Natural killer cell treated with Interleukin-12 subunit alpha and Interleukin-12 subunit beta and Interleukin-15 and Interleukin-18, amount 100 ng/mL, for 72 hours (primary cell): ENCODE measurements at regions not wholly inside any gene's neighbourhood (a gene's known extent, or its start where the extent isn't known, plus 50 kb on each side); places are given as distances from the start of the nearest gene placed in this dataset.
A peak's percentile ranks its signal among the peaks of the same experiment; 100 is the strongest.
"Not testable (repeated sequence)": the region's sequence is repeated elsewhere in the genome, so short reads cannot be mapped to it uniquely, and the experiment has no call there.

Source experiments
- ATAC-seq, 2 donors: fragments of 150-1000 bp; cut with Tn5 transposase in 1 of 2; sonication (Bioruptor Pico), chemical (Tn5 transposase) in 1 of 2; 2 replicates each; pipeline ENCODE4 v1.10.0; 2021
- DNase-seq: peaks from one replicate; pipeline ENCODE4 v3.0.0; 2022; ENCODE audit warnings: low spot score
- H3K27ac Mint-ChIP-seq, 2 donors: 1 replicate in 1 of 2; 2 replicates in 1 of 2; pipeline ENCODE4 v1.8.0; 2022; ENCODE audit warnings: mixed read lengths in 2 of 2, mild to moderate bottlenecking in 1 of 2, moderate library complexity in 1 of 2
- H3K27me3 Mint-ChIP-seq, 2 donors: 1 replicate in 1 of 2; 2 replicates in 1 of 2; pipeline ENCODE4 v1.8.0; 2022; ENCODE audit warnings: mixed read lengths in 2 of 2
- H3K36me3 Mint-ChIP-seq: one replicate; pipeline ENCODE4 v1.8.0; 2022; ENCODE audit warnings: mixed read lengths
- H3K4me1 Mint-ChIP-seq, 2 donors: 1 replicate in 1 of 2; 2 replicates in 1 of 2; pipeline ENCODE4 v1.8.0; 2022; ENCODE audit warnings: low read depth in 2 of 2, mixed read lengths in 2 of 2, mild to moderate bottlenecking in 1 of 2
- H3K4me3 Mint-ChIP-seq: one replicate; pipeline ENCODE4 v1.8.0; 2022; ENCODE audit warnings: mixed read lengths
- H3K9me3 Mint-ChIP-seq: 2 replicates; pipeline ENCODE4 v1.8.0; 2022; ENCODE audit warnings: mixed read lengths

DNA sequence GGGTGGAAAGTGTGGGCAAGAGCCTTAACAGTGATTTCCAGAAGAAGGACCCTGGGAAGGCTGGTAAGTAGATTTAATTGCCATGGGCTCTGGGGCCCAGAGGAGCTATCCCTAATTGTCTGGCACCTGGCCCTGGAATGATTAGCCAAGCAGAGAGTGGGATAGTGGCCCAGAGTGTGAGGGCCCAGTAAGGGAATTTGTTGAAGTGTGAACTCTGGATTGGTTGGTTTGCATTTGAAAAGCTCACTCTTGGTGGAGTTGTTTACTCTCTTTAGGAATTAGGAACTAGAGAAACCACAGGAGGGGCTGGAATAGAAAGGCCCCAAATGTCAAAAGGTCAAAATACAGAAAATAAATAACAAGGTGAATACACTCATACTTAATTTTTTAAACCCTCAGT is 207.1 kb downstream of the GABRG2 start:
- peaks cover 26% of the 10 kb centered on the region for H3K9me3 Mint-ChIP-seq
- H3K36me3 Mint-ChIP-seq: peaks cover 4% of the 10 kb centered on the region
- no peak for DNase-seq

DNA sequence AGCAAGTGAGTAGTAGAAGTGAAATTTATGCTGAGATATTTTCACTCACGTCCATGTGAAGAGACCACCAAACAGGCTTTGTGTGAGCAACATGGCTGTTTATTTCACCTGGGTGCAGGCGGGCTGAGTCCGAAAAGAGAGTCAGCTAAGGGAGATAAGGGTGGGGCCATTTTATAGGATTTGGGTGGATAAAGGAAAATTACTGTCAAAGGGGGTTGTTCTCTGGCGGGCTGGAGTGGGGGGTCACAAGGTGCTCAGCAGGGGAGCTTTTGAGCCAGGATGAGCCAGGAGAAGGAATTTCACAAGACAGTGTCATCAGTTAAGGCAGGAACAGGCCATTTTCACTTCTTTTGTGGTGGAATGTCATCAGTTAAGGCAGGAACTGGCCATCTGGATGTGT is 207.8 kb downstream of the GABRG2 start:
- H3K4me1 Mint-ChIP-seq, ATAC-seq: not testable (repeated sequence)
- H3K9me3 Mint-ChIP-seq: peaks cover 26% of the 10 kb centered on the region

More for the DNA sequence above, 207.1 kb downstream of the GABRG2 start:
- no peak overlapping the region for H3K27ac Mint-ChIP-seq
- no peaks in the 10 kb centered on the region for H3K27me3 Mint-ChIP-seq
- ATAC-seq: no peak
- H3K4me3 Mint-ChIP-seq: no peak overlapping the region
- no peaks in the 10 kb centered on the region for H3K4me1 Mint-ChIP-seq

DNA sequence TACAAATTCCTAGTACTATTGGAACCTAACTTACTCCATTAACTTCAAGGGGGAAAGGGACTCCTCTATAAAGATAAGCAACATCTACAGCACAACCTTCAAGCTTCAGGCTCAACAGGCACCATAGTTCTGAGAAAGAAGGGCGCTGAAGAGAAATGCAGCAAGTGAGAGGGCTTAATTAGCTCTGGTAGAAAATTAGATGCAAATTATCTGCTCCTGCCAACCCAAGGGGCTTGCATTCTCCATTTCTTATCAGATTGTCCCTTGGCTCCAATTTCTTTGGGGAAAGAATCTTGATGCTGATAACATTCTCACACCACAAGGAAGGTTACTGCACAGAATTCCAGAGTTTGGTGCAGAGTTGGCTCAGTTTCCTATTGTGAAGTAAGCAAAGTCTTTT is 214.6 kb downstream of the GABRG2 start:
- Mint-ChIP-seq H3K36me3 (peaks cover 10% of the 10 kb centered on the region), H3K27ac (no peak overlapping the region), H3K9me3 (peaks cover 21% of the 10 kb centered on the region), H3K27me3 (no peaks in the 10 kb centered on the region), H3K4me3 (no peak overlapping the region), H3K4me1 (no peaks in the 10 kb centered on the region)
- ATAC-seq: no peak
- no peak for DNase-seq

More for the DNA sequence above, 207.8 kb downstream of the GABRG2 start:
- not testable (repeated sequence) for DNase-seq, H3K27ac Mint-ChIP-seq, H3K4me3 Mint-ChIP-seq, H3K36me3 Mint-ChIP-seq, H3K27me3 Mint-ChIP-seq

GRCh38 chr5:162283609-162284008 is 216.0 kb downstream of the GABRG2 start:
- H3K4me1 Mint-ChIP-seq: peaks cover 0 to 3% of the 10 kb centered on the region in 2 donors
- H3K27me3 Mint-ChIP-seq: no peaks in the 10 kb centered on the region
- H3K36me3 Mint-ChIP-seq: peaks cover 10% of the 10 kb centered on the region
- no peak overlapping the region for H3K4me3 Mint-ChIP-seq
- peaks cover 14% of the 10 kb centered on the region for H3K9me3 Mint-ChIP-seq
- no peak for ATAC-seq
- DNase-seq: no peak
- H3K27ac Mint-ChIP-seq: no peak overlapping the region

DNA sequence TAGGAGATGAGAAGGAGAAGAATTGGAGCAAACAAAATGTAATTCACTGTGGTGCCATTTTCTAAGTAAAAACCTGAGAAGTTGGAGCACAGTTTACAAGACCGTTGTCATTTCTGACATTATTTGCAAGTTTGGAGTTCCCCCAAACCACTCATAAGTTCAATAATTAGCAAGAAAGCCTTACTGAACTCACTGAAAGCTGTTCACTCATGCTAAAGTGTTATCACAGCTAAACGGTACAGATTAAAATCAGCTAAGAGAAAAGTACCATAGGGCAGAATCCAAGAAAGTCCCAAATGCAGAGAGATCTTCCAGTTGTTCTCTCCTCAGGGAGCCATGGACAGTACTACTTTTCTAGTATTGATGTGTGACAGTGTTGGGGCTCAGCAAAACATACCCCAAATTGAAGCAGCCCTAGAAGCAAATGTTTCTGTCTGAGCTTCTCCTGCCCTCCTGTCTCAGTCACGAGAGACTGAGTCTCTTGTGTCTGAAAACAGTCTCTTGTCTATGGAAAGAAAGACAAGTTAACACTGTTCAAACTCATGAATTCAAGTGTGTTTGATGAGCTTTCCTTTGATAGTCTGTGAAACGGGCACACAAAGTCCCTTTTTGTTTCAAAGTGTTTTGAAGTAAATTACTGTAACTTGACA is 221.2 kb downstream of the GABRG2 start:
- ATAC-seq (no peak), DNase-seq (no peak)
- Mint-ChIP-seq H3K4me3 (no peak overlapping the region), H3K9me3 (peaks cover 9% of the 10 kb centered on the region), H3K27me3 (no peaks in the 10 kb centered on the region), H3K27ac (no peak overlapping the region), H3K36me3 (peaks cover 6% of the 10 kb centered on the region), H3K4me1 (peaks cover 0 to 3% of the 10 kb centered on the region in 2 donors)

- no peaks in the 10 kb centered on the region for H3K27me3 Mint-ChIP-seq
- no peak overlapping the region for H3K27ac Mint-ChIP-seq
- peak in 1 of 2 donors; percentile 63 for ATAC-seq
- H3K4me3 Mint-ChIP-seq: no peak overlapping the region
- peaks cover 6% of the 10 kb centered on the region for H3K36me3 Mint-ChIP-seq
- peaks cover 0 to 3% of the 10 kb centered on the region in 2 donors for H3K4me1 Mint-ChIP-seq
- no peak for DNase-seq
- peaks cover 9% of the 10 kb centered on the region for H3K9me3 Mint-ChIP-seq
Observed at GRCh38 chr5:162289489-162289888, 221.9 kb downstream of the GABRG2 start.

GRCh38 chr5:162299793-162300192 is 232.2 kb downstream of the GABRG2 start:
- peaks cover 6% of the 10 kb centered on the region for H3K9me3 Mint-ChIP-seq
- no peaks in the 10 kb centered on the region for H3K27me3 Mint-ChIP-seq
- H3K4me1 Mint-ChIP-seq: no peaks in the 10 kb centered on the region
- no peak overlapping the region for H3K27ac Mint-ChIP-seq
- no peak for ATAC-seq
- no peak overlapping the region for H3K4me3 Mint-ChIP-seq
- DNase-seq: no peak
- no peaks in the 10 kb centered on the region for H3K36me3 Mint-ChIP-seq

DNA sequence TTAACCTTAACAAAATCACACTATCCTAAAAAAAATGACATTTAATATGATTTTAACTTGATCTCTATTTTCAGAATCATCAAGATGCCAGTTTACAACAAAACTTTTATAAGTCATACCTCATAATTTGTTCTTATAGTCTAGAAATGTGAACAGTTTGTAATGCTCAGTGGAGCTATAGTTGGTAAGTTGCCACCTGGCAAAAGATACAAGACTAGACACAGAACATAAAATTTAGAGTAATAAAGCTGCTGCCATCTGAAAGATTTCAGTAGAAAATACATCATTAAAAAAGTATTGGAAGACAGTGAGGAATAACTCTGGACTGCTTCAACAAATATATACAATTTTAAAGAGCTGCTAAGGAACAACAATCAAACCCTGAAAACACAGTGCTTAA is 233.8 kb downstream of the GABRG2 start:
- Mint-ChIP-seq H3K27me3 (no peaks in the 10 kb centered on the region), H3K27ac (no peak overlapping the region), H3K36me3 (no peaks in the 10 kb centered on the region), H3K4me3 (no peak overlapping the region), H3K9me3 (peaks cover 6% of the 10 kb centered on the region), H3K4me1 (no peaks in the 10 kb centered on the region)
- DNase-seq (no peak), ATAC-seq (no peak)

GRCh38 chr5:162323466-162323865 is 255.9 kb downstream of the GABRG2 start:
- no peaks in the 10 kb centered on the region for H3K4me1 Mint-ChIP-seq
- H3K9me3 Mint-ChIP-seq: peaks cover 18% of the 10 kb centered on the region
- H3K36me3 Mint-ChIP-seq: peaks cover 7% of the 10 kb centered on the region
- H3K27ac Mint-ChIP-seq: no peak overlapping the region
- ATAC-seq (no peak), DNase-seq (no peak)
- H3K4me3 Mint-ChIP-seq: no peak overlapping the region
- no peaks in the 10 kb centered on the region for H3K27me3 Mint-ChIP-seq

DNA sequence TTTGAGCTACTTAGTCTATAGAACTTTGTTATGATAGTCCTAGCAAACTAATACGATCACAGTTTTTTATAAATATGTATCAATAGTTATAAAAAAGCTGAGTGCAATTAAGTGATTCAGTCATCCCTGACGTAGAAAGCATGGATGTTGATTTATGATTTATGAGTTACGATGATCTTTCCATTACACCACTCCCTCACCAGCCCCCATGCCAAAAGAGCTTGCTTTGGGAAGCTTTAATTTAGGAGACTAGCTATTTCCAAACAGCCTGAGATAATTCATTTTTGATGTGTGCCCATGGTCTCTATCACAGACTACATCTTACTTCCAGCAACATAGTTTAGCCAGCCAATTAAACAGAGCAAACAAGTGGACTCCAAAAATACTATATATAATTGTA is 256.8 kb downstream of the GABRG2 start:
- DNase-seq: no peak
- Mint-ChIP-seq H3K36me3 (peaks cover 6% of the 10 kb centered on the region), H3K27ac (no peak overlapping the region), H3K4me1 (no peaks in the 10 kb centered on the region), H3K27me3 (no peaks in the 10 kb centered on the region), H3K9me3 (peaks cover 20% of the 10 kb centered on the region), H3K4me3 (no peak overlapping the region)
- no peak for ATAC-seq

DNA sequence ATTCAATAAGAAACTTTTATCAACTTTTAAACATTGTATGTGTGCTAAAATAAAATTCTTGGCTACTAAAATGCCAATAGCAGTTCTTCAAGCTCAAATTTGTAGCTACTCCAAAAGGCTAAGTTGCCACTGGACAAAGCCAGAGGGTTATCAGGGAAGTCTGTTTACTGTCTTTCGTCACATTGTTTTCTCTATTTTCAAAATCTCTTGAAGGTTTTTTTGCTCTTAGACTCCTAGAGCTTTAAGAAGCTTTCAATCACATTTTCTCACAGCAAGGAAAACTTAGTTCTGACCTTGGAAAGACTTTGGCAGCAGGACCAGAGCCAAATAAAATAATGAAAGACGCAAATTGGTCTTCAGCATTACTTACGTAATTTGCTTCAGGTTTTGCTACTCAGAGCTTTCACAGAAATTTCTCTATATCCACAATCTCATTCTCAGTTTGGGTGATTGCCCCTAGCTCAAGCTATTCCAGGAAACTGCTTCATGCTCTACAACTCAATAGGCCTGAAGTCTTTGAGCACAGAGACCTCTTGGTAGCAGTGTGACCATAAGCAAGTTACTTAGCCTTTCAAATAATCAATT is 257.7 kb downstream of the GABRG2 start:
- H3K4me1 Mint-ChIP-seq: no peaks in the 10 kb centered on the region
- no peak overlapping the region for H3K27ac Mint-ChIP-seq
- peaks cover 24% of the 10 kb centered on the region for H3K9me3 Mint-ChIP-seq
- no peak overlapping the region for H3K4me3 Mint-ChIP-seq
- H3K36me3 Mint-ChIP-seq: peaks cover 12% of the 10 kb centered on the region
- ATAC-seq (no peak), DNase-seq (no peak)
- no peaks in the 10 kb centered on the region for H3K27me3 Mint-ChIP-seq

DNA sequence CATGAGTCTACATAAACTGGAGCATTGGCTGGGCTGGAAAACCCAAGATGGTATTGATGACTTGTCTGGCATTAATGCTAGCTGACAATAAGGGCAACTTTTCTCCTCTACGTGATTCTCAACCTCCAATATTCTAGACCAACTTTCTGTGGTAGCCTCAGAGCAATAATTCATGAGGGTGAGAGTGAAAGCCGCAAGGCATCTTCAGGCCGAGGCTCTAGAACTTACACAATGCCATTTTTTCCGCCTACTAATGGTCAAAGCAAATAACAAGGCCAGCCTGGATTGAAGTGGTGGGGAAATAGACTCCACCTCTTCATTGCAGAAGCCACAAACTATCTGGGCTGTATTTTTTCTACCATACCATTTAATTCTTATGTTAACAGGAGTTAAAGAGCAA is 267.4 kb downstream of the GABRG2 start:
- Mint-ChIP-seq H3K4me1 (no peaks in the 10 kb centered on the region), H3K4me3 (no peak overlapping the region), H3K36me3 (peaks cover 5% of the 10 kb centered on the region), H3K9me3 (peaks cover 5% of the 10 kb centered on the region), H3K27me3 (no peaks in the 10 kb centered on the region), H3K27ac (no peak overlapping the region)
- ATAC-seq: no peak
- no peak for DNase-seq

DNA sequence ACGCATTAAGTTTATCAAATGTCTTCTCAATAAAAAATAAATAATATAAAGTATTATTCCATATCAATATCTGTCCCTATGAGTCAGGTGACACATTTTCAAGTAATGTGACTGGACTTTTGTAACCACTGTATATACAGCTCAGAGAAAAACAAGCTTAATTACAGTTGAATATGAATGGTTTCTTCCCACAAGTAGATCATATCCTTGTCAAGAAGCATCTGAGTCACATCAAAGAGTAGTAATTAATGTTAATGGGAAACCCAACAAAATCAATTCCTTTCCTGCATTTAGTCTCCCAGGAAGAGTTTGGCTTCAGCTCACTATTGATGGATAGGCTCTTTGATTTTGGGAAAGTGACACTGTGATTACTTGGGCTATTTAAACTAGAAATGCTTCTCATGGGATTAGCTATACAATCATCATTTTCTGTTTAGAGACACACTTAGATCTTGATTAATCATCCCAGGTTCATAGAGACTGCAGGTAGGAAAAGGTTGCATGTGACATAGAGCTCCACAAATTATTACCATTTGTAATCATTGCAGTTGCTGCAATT is 292.9 kb downstream of the GABRG2 start:
- peaks cover 7% of the 10 kb centered on the region for H3K9me3 Mint-ChIP-seq

DNA sequence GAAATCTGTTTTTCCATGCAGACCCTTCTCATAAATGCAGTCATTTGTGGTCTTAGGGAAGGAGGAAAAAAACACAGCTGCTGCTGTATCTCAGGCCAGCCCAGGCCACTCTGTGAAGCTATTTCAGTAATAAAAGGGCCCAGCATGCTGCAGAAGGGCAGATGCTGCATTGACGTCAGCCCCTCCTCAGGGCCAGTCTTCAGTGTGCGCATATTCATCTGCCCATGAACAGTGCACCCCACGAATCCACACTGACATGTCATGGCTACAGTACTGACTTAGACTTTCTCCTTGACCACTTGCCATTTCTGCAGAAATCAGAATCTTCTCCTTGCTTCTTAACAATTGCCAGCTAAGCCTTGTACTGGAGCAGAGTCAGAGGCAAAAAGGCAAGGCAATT is 304.7 kb downstream of the GABRG2 start:
- Mint-ChIP-seq H3K9me3 (peaks cover 23% of the 10 kb centered on the region), H3K36me3 (peaks cover 6% of the 10 kb centered on the region), H3K4me1 (no peaks in the 10 kb centered on the region), H3K4me3 (no peak overlapping the region), H3K27me3 (no peaks in the 10 kb centered on the region), H3K27ac (no peak overlapping the region)
- no peak for ATAC-seq
- no peak for DNase-seq

More for the DNA sequence above, 292.9 kb downstream of the GABRG2 start:
- H3K36me3 Mint-ChIP-seq: no peaks in the 10 kb centered on the region
- H3K27me3 Mint-ChIP-seq: no peaks in the 10 kb centered on the region
- ATAC-seq: no peak
- H3K4me3 Mint-ChIP-seq: no peak overlapping the region
- H3K4me1 Mint-ChIP-seq: no peaks in the 10 kb centered on the region
- no peak overlapping the region for H3K27ac Mint-ChIP-seq
- DNase-seq: no peak
